Left ventricle myocardium superior (tissue), 1 donor: ENCODE measurements at regions not wholly inside any gene's neighbourhood (a gene's known extent, or its start where the extent isn't known, plus 50 kb on each side); places are given as distances from the start of the nearest gene placed in this dataset.

Experiments used
- ATAC-seq: fragments of 200-7000 bp; cut with Tn5 transposase; one replicate; pipeline ENCODE4 v1.9.1; 2020; ENCODE audit warnings: mild to moderate bottlenecking, moderate library complexity
- DNase-seq: peaks from one replicate; pipeline ENCODE4 v3.0.0-alpha.2; 2020
- intact Hi-C: fragments of 100-400 bp; cut with micrococcal nuclease; formaldehyde crosslinking; loops from one replicate; pipeline ENCODE4 v1.11.0; 2022
- donor health status: DM: no; HTN: yes; CAD: no; lungs with severe emphysema.

DNA sequence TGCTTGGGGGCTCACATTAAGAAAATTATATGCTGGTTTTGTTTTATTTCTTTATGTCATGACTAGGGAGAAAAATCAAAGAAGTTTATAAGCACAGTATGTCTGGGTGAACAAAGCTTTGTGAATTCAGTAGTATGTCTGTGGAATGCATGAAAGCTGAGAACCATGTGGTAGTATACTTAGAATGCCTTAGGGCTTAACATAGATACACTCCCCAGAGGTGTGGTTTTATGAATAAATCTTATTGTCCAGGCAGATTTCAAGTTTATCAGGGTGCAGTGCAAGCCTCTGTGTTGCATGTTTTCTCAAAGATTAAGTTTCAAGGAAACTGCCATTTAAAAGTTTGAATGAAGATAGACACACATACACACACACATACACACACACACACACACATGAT, 620.5 kb downstream of the CDY2B start:
- intact Hi-C loops, result no loop called here
- DNase-seq (no peak), ATAC-seq (no peak)

DNA sequence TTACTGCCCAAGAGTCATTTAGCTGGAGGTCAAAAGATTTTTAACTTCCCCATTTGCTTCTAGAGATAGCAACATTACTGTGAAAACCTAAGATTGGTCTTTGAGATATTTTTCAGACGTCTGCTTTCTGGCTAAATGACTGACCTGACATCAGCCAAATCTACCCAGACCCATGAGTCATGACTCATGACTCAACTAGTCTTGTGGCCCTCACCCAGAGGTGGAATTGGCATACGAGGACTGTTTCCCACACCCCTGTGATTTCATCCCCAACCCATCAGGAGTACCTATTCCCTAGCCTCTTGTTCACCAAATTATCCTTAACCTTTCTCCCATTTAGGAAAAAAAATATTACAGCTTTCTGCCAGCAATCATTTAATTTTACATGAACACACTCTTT, 641.6 kb downstream of the CDY2B start:
- ATAC-seq, result no peak
- intact Hi-C loops, result no loop called here
- no peak for DNase-seq

DNA sequence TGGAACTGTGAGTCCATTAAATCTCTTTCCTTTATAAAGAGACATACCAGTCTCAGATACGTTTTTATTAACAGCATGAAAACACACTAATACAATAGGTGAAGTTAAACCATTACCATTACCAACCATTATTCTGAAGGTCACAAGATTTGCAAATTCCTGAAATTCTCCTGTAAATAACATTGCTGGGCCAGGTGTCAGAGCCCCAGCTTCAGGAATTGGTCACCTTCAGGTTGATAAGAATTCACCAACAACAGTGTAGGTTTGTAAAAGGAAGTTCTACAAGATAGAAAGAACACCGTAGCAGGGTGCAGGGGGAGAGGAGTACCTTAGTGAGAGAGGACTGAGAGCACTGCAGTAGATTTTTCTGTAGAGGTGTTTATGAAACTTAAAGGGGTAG, 644.3 kb downstream of the CDY2B start:
- intact Hi-C loops, result no loop called here
- DNase-seq (no peak), ATAC-seq (no peak)

DNA sequence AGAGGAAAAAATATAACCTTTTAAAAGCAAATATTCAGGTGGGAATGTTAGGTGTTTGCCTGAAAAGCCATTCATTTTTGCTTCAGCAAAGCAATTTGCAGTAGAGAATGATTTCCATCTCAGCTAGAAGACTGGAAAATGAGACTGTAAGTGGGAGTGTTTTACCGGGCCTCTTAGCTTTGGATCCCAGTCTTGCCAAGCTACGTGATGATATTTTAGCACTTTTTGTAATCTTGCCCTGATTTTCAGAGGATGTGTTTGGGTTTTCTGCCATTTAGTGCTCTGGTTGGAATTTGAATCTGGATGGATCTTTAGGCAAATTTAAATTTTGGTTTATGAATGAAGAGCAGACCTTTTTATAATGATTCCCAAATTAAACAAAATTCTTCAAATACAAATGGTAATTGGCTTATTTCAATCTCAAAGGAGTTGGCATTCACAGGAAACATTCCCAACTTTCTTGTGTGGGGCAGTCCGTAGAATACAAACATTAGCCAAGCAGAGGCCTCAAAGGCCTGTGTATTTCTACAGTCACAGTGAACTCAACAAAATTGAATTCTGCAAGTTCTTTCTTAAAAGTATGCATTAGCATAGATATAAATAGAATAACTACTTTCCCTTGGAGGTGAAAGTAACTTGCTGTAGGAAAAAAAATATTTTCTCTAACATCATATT, 646.4 kb downstream of the CDY2B start:
- intact Hi-C loops, result no loop called here
- ATAC-seq, result no peak

DNA sequence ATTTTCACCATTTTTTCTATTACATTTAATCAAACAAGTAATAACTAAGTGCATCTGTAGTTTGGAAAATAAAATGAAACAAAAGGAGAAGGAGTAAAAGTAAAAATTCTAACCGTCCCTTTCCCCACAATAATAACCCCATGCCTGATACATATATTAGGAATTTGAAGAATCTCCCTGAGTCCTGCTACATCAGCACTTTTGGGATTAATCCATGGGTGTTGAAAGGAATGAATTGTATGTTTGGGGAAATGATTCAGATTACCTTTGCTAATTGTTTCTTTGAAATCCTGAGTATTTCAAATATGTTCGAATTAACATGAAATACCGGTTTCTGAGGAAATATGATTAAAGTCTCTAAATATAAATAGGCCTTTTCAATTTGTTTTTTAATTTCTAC, 648.0 kb downstream of the CDY2B start:
- no peak for DNase-seq
- ATAC-seq, result no peak
- intact Hi-C loops, result no loop called here

More for the DNA sequence above, 646.4 kb downstream of the CDY2B start:
- DNase-seq, result no peak

DNA sequence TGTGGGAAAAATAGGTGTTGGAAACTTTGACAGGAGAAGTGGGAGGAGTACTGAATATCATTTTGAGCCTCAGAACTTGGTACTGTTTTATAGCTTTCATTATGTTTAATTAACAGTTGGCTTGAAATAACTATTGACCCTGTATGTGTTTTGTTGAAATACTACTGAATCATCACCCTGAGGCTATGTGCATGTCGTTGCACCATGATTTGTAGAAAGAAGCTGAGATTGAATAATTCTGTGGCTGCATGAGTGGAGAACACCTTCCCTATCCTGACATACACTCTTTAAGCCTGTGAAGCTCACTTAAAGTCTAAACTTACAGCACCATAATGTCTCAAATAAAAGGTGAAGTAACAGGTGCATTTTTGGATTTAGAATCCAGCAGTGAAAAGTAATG, 656.5 kb downstream of the CDY2B start:
- intact Hi-C loops, result no loop called here
- DNase-seq, result no peak
- no peak for ATAC-seq

DNA sequence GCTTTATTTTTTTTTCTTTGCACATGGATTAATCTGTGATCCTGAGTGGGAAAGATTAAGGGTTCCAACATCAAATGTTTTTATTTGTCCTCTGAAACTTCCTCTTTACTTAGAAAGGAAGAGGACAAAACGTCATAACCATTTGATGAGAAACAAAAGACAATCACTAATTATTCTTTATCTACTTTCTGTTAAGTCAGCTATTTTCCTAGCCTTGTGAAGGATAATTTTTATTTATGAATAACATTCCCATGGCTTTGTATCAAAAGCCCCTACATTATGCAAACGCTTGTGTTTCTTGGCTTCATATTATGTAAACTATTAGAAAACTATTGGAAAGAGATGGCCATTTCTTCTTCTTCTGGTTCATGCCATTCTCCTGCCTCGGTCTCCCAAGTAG, 677.6 kb downstream of the CDY2B start:
- intact Hi-C loops, result no loop called here
- ATAC-seq (no peak), DNase-seq (no peak)

DNA sequence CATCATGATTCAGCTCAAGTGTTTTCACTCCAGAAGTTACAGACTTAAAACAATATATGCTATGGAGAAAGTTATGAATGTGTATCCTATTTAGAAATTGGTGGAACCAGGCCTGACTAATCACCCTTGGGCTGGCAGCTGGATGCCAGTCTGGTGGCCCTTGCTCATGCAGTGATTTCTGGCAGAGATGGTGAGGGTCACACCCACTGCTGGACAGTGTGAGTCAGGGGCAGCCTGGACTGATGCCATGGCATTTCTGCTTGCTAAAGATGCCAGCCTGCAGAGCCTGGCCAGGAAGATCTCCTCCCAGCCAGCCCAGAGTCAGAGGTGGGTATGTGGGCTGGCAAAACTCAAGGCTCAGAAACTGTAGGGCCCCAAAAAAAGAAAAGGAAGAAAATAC, 695.7 kb downstream of the CDY2B start:
- ATAC-seq (no peak), DNase-seq (no peak)
- intact Hi-C loops, result no loop called here

DNA sequence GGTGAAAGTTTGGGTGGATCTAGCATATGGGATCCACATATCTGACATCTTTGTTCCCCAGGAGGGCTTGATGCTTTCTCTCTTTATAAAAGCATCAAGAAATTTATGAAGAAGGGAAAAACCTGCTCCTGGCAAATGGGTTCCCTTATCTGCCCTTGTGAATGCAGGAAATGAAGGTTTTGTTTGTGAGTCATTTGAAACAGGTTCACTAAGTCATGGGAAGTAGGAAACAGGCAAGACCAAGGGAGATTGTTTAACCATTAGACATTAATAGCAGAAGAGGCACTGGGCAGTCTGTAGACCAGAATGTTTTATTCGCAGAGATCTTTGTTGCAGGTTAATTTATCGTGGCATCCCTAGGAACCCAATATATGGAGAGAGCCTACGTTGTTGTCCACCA, 713.1 kb downstream of the CDY2B start:
- intact Hi-C loops, result no loop called here
- DNase-seq (no peak), ATAC-seq (no peak)

DNA sequence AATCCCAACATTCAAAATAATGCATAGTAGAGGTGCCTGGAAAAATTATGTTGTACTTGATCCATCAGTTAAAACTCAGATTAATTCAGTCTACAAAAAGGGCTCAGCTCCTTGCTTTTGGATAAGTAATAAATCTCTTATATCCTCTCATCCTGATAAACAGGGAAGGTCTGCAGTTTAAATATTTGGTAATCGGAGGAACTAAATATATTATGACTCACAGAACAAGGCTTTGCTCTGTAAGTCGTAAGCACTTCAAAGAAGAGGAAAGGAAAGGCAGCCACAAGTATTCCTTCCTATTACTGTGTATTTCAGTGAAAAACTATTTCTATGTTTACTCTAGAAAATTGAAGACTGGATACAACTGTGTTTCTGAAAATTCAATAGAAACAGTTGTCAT, 757.9 kb downstream of the CDY2B start:
- intact Hi-C loops, result no loop called here
- ATAC-seq (no peak), DNase-seq (no peak)

DNA sequence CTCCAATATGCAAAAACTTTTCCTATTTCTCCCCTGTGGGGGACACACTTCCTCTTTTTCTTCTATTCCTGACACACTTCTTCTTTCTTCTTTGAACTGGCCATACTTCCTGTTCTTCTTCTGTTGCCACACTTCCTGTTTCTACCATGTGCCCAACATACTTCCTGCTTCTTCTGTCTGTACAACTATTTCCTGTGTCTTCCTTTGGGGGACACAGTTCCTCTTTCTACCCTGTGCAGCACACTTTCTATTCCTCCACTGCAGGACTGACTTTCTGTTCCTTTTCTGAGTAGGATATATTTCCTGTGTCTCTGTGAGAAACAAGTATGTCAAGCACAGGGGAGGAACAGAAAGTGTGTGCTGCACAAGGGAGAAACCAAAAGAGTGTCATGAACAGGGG, 794.7 kb downstream of the CDY2B start:
- DNase-seq (no peak), ATAC-seq (no peak)
- intact Hi-C loops, result no loop called here

DNA sequence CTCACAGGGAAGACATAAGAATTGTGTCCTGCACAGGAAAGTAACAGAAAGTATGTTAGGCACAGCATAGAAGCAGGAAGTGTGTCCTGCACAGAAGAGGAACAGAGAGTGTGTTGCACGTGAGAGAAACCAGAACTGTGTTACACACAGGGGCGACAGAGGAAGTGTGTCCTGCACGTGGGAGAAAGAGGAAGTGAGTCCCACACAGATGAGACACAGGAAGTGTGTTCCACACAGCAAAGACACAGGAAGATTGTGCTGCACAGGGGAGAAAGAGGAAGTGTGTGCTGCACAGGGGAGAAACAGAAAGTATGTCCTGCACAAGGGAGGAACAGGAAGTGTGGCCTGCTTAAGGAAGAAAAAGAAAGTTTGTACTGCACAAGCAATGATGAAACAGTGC, 800.1 kb downstream of the CDY2B start:
- no peak for ATAC-seq
- intact Hi-C loops, result no loop called here
- no peak for DNase-seq

DNA sequence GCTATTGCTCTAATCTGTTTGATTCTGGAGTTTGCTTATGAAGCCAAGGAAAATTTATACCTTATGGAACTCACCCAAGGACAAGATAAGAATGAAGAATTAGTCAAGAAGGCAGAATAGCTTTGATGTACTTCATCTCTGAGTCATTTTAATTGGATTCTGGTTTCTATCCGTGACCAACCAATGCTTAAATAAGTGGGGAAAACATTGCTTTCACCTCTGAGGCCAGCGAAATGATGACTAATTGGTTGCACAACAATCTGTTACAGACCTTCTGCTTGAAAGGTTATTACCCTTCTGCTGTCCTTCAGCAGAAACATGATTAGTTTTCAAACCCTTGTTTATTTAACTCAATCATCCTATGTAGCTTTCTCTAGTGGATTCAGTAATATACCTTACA, 812.7 kb downstream of the CDY2B start:
- DNase-seq, result no peak
- intact Hi-C loops, result no loop called here
- ATAC-seq, result no peak

DNA sequence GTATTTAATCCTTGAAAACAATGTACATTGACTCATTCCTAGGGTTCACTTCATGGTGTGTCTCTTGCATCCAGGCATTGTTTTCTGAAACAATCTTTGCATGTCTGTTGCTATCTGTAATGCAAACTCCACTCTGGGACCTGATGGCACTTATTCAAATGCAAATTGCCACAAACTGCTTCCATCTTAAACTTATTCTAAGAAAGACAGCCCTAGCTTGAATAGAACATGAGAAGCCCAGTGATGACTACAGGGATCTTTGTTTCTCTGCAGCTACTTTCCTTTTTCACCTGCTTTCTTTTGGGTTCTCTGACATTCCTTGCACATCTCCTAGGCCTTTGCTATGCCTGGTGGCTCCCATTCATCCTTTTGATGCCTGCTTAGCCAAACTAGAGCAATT, 827.0 kb downstream of the CDY2B start:
- ATAC-seq, result no peak
- intact Hi-C loops, result no loop called here
- no peak for DNase-seq

DNA sequence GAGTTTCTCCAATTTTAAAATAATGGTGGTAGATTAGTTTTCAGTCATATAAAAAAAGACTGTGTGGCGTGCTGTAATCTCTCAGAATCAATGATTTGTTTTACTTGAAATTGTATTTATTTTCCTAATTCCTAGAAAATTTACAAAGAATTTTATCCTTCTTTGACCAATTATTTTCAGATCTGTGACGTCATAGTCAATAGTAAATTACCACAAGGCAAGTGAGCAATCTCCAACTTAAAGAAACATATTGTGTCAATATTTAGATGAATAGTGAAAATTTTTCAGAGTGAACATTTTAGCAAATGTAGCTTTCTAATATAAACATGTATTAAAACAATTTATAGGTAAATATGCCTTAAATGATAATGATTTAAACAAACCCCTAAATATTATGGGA, 829.6 kb downstream of the CDY2B start:
- intact Hi-C loops, result no loop called here
- DNase-seq (no peak), ATAC-seq (no peak)

DNA sequence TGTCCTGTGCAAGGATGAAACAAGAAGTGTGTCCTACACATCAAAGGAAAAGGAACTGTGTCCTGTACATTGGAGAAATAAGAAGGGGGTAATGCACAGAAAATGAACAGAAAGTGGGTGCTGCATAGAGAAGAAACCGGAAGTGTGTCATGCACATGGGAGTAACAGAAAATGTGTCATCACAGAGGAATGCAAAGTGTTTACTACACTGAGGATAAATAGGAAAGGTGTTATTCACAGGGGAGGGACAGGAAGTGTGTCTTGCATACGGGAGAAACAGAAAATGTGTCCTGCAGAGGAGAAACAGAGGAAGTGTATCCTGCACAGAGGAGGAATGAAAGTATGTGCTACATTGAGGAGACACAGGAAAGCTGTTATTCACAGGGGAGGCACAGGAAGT, 834.9 kb downstream of the CDY2B start:
- DNase-seq (no peak), ATAC-seq (no peak)
- intact Hi-C loops, result no loop called here

DNA sequence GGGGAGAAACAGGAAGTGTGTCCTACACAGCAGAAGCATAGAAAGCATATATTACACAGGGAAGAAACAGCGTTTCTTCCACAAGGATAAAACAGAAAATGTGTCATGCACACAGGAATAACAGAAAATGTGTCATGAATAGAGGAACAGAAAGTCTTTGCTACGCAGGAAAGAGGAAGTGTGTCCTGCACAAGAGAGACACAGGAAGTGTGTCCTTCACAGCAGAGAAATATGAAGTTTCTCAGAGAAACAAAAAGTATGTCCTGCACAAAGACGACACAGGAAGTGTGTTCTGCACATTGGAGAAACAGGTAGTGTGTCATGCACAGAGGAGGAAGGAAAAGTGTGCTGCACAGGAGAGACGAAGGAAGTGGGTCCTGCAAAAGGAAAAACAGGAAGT, 835.3 kb downstream of the CDY2B start:
- intact Hi-C loops, result no loop called here
- ATAC-seq (no peak), DNase-seq (no peak)

DNA sequence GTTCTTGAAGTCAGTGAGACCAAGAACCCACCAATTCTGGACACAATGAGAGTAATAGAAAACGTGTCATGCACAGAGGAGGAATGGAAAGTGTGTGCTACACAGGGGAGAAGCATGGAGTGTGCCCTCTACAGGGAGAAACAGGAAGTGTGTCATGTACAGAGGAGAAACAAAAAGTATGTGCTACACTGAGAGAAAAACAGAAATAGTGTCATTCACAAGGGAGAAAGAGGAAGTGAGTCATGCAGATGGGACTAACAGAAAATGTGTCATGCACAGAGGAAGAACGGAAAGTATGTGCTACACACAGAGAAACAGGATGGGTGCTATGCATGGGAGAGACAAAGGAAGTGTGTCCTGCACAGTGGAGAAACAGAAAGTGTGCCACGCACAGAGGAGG, 835.7 kb downstream of the CDY2B start:
- intact Hi-C loops, result no loop called here
- DNase-seq (no peak), ATAC-seq (no peak)

DNA sequence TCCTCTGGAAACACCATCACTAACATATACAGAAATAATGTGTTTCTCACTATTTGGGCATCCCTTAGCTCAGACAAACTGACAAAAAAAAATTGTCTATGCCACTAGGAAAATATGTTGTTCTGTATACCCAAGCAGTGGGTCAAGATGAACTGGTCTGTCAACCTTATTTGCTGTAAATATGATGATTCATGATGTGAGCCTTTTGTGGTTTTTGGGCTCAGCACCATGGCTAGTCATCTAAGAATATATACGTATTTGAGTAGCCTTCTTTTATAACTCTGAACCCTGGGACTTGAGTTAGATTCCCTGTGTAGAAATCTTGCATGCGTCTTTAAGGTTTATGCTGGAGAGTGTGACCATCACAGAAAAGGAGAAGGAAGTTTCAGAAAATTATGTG, 841.6 kb downstream of the CDY2B start:
- no peak for ATAC-seq

DNA sequence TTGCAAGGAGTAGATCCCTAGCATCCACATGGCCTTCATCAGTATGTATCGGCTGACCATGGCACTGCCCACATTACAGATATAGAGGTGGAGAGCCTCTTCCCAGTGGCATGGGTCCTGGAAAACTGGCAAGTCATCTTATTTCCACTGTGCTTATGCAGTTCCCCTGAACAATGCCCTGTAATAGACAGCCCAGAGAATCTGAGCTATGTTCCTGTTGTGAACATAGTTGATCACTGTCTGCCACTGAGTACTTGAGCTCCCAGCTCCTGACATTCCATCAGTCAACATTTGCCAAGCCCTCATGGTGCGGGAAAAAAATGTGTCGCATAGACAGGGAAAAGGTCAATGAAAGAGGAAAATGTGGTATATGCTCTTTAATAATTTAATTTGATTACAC, 861.9 kb downstream of the CDY2B start:
- DNase-seq (no peak), ATAC-seq (peak; percentile 59)
- intact Hi-C loops, result no loop called here

More for the DNA sequence above, 841.6 kb downstream of the CDY2B start:
- intact Hi-C loops, result no loop called here
- DNase-seq, result no peak

DNA sequence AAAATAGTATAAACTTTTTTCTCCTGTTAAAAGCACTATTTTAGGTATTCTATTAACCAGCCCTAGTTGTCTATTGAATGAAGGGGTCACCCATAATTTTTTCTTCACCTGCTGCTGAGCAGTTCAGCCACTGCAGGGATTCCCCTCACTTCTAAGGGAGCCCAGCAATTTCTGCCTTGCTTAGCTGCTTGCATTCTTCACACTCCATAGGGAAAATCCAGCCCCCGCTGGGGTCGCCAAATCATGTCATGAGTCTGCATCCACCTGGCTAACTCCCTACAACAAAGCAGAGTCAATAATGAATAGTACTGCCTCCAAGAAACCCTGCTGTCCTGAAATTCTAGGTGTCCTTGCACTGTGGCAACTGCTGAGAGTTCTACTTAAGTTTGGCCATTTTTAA, 886.5 kb downstream of the CDY2B start:
- no peak for ATAC-seq
- DNase-seq, result no peak
- intact Hi-C loops, result no loop called here

DNA sequence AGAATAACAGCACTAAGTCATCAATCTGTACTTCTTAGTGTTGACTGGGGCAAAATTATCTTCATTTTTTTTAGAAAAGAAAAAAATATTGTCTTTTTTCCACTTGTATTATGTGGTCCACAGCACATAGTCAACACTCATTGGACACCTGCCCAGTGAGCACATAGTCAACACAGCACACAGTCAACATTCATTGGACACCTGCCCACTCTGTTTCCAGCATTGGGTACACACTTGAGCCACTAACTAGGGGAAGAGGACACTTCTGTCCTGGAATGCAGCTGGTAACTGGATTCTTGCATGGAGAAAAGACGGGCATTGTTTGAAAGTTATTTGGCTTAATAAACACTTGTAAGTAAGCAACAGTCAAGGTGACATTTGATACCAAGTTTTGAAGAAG, 898.2 kb downstream of the CDY2B start:
- DNase-seq (no peak), ATAC-seq (no peak)
- intact Hi-C loops, result no loop called here
